CD4-positive, alpha-beta T cell treated with Interleukin-2 at 100 ng/mL for 4 hours (primary cell): ENCODE measurements at regions not wholly inside any gene's neighbourhood (a gene's known extent, or its start where the extent isn't known, plus 50 kb on each side); places are given as distances from the start of the nearest gene placed in this dataset.
"Not testable (repeated sequence)": the region's sequence is repeated elsewhere in the genome, so short reads cannot be mapped to it uniquely, and the experiment has no call there.

Source experiments
- DNase-seq: peaks from one replicate; pipeline ENCODE4 v3.0.0-alpha.2; 2020; ENCODE audit warnings: low spot score

GRCh38 chr5:152527358-152528052 is 122.4 kb upstream of the NMUR2 start:
- DNase-seq: no peak

- DNase-seq: no peak
These were observed 124.4 kb upstream of the NMUR2 start for GRCh38 chr5:152529440-152529839.

GRCh38 chr5:152532714-152533113 is 127.6 kb upstream of the NMUR2 start:
- peak; percentile 32 for DNase-seq

- no peak for DNase-seq
These were observed 129.6 kb upstream of the NMUR2 start for GRCh38 chr5:152534641-152535040.

GRCh38 chr5:152542741-152543140 is 137.7 kb upstream of the NMUR2 start:
- DNase-seq: no peak

GRCh38 chr5:152546493-152546892 is 141.4 kb upstream of the NMUR2 start:
- no peak for DNase-seq

GRCh38 chr5:152547202-152547601 is 142.1 kb upstream of the NMUR2 start:
- DNase-seq: no peak

- no peak for DNase-seq
These were observed 144.6 kb upstream of the NMUR2 start for GRCh38 chr5:152549709-152550108.

- DNase-seq: no peak
These were observed 146.0 kb upstream of the NMUR2 start for GRCh38 chr5:152551061-152551460.

- DNase-seq: no peak
These were observed 151.7 kb upstream of the NMUR2 start for GRCh38 chr5:152556784-152557183.

- DNase-seq: peak; percentile 23
These were observed 155.5 kb upstream of the NMUR2 start for GRCh38 chr5:152560512-152561137.

GRCh38 chr5:152568016-152568415 is 162.9 kb upstream of the NMUR2 start:
- DNase-seq: no peak

GRCh38 chr5:152572812-152573211 is 167.7 kb upstream of the NMUR2 start:
- DNase-seq: no peak

- DNase-seq: no peak
These were observed 179.0 kb upstream of the NMUR2 start for GRCh38 chr5:152584103-152584502.

GRCh38 chr5:152592416-152592815 is 187.3 kb upstream of the NMUR2 start:
- no peak for DNase-seq

- DNase-seq: no peak
These were observed 188.3 kb upstream of the NMUR2 start for GRCh38 chr5:152593388-152593787.

GRCh38 chr5:152595405-152595804 is 190.3 kb upstream of the NMUR2 start:
- no peak for DNase-seq

GRCh38 chr5:152599096-152599495 is 194.0 kb upstream of the NMUR2 start:
- DNase-seq: no peak

GRCh38 chr5:152601806-152602732 is 197.0 kb upstream of the NMUR2 start:
- DNase-seq: no peak

- DNase-seq: not testable (repeated sequence)
These were observed 201.0 kb upstream of the NMUR2 start for GRCh38 chr5:152606050-152606449.

- no peak for DNase-seq
These were observed 201.8 kb upstream of the NMUR2 start for GRCh38 chr5:152606776-152607364.

- DNase-seq: no peak
These were observed 202.5 kb upstream of the NMUR2 start for GRCh38 chr5:152607401-152608160.
